Gastroesophageal sphincter (tissue), 4 donors: ENCODE measurements at regions not wholly inside any gene's neighbourhood (a gene's known extent, or its start where the extent isn't known, plus 50 kb on each side); places are given as distances from the start of the nearest gene placed in this dataset.
A peak's percentile ranks its signal among the peaks of the same experiment; 100 is the strongest.

Experiments
- ATAC-seq: fragments of 150-250 bp; one replicate; pipeline ENCODE4 v1.9.1; 2016; ENCODE audit warnings: mild to moderate bottlenecking, moderate library complexity
- H3K27ac ChIP-seq, 4 donors: fragments of 200-600 bp; sonication (generic) in 3 of 4; 1 replicate in 3 of 4; 2 replicates in 1 of 4; pipeline ENCODE4 v1.5.1; 2016 to 2019
- H3K27me3 ChIP-seq: fragments of 200-600 bp; sonication (generic); one replicate; pipeline ENCODE4 v1.5.1; 2019
- H3K36me3 ChIP-seq, 2 donors: fragments of 200-600 bp; sonication (generic); one replicate each; pipeline ENCODE4 v1.5.1; 2019; ENCODE audit warnings: control low read depth in 1 of 2
- H3K4me1 ChIP-seq, 3 donors: fragments of 200-600 bp; sonication (generic); 1 replicate in 2 of 3; 2 replicates in 1 of 3; pipeline ENCODE4 v1.5.1; 2016 to 2019; ENCODE audit warnings: control low read depth in 2 of 3
- H3K4me3 ChIP-seq, 2 donors: fragments of 200-600 bp; sonication (generic); one replicate each; pipeline ENCODE4 v1.5.1; 2019; ENCODE audit warnings: mild to moderate bottlenecking in 1 of 2, moderate library complexity in 1 of 2
- H3K9me3 ChIP-seq, 3 donors: fragments of 200-600 bp; sonication (generic); one replicate each; pipeline ENCODE4 v1.5.1; 2017 to 2019; ENCODE audit warnings: control low read depth in 2 of 3
- EP300 ChIP-seq: sonication (generic); formaldehyde crosslinking; IDR thresholded peaks from one replicate; pipeline ENCODE4 v1.6.1; 2017; ENCODE audit warnings: antibody characterized with exemption, mild to moderate bottlenecking
- POLR2A ChIP-seq, 2 donors: fragments of 450-650 bp; IDR thresholded peaks; one replicate each; pipeline ENCODE4 v1.6.1; 2017; ENCODE audit warnings: antibody characterized with exemption in 2 of 2, mild to moderate bottlenecking in 2 of 2, moderate library complexity in 1 of 2
- POLR2AphosphoS5 ChIP-seq: sonication (generic); formaldehyde crosslinking; IDR thresholded peaks from one replicate; pipeline ENCODE4 v1.6.1; 2017; ENCODE audit warnings: antibody characterized with exemption
- WGBS, 2 donors: methylation state at CpG; one replicate each; pipeline ENCODE4 v1.1.5; 2018; ENCODE audit warnings: low coverage in 1 of 2; 5-methylcytosine and 5-hydroxymethylcytosine counted together
- TF ChIP-seq, protein P1 (sequence below), 4 experiments: fragments of 200-600 bp in 2 of 4; fragments of 450-650 bp in 2 of 4; sonication (generic) in 1 of 4; IDR thresholded peaks; one replicate each; pipeline ENCODE4 v1.5.1; 2017 to 2019; ENCODE audit warnings: antibody characterized with exemption in 4 of 4, mild to moderate bottlenecking in 2 of 4, moderate library complexity in 2 of 4

DNA sequence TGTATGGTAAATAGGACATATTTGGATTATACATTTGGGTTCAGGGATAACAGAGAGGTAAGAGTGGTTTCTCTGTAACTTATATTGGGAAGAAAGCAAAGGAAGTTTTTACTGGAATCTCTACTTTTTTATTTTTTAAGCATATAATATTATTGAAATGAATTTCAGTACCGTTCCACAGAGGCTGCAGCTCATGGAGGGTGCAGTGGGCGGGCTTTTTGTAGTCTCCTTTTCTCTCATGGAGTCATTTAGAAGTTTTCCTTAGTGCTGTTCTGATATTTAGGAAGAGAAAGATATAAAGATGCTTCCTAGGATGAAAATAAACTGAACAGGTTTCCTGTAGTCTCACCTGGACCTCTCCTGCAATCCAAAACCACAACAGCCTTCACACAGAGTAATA, 1153.3 kb upstream of the TMEFF2 start:
- no peak for TF ChIP-seq EP300
- TF ChIP-seq, protein P1, sequence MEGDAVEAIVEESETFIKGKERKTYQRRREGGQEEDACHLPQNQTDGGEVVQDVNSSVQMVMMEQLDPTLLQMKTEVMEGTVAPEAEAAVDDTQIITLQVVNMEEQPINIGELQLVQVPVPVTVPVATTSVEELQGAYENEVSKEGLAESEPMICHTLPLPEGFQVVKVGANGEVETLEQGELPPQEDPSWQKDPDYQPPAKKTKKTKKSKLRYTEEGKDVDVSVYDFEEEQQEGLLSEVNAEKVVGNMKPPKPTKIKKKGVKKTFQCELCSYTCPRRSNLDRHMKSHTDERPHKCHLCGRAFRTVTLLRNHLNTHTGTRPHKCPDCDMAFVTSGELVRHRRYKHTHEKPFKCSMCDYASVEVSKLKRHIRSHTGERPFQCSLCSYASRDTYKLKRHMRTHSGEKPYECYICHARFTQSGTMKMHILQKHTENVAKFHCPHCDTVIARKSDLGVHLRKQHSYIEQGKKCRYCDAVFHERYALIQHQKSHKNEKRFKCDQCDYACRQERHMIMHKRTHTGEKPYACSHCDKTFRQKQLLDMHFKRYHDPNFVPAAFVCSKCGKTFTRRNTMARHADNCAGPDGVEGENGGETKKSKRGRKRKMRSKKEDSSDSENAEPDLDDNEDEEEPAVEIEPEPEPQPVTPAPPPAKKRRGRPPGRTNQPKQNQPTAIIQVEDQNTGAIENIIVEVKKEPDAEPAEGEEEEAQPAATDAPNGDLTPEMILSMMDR (IDR thresholded peaks at IDR 0.05), result no peak
- TF ChIP-seq POLR2AphosphoS5, result no peak
- no peak for TF ChIP-seq POLR2A (IDR thresholded peaks at IDR 0.05)
- ATAC-seq, result no peak
- Histone ChIP-seq H3K4me3 (peak overlapping the region in 1 of 2 donors; percentile 25), H3K27me3 (no peaks in the 10 kb centered on the region), H3K4me1 (no peaks in the 10 kb centered on the region), H3K36me3 (no peaks in the 10 kb centered on the region), H3K27ac (no peak overlapping the region), H3K9me3 (no peaks in the 10 kb centered on the region)
- 80 to 100% methylated on average over 2 of the region's 2 CpGs for WGBS, 2 donors

DNA sequence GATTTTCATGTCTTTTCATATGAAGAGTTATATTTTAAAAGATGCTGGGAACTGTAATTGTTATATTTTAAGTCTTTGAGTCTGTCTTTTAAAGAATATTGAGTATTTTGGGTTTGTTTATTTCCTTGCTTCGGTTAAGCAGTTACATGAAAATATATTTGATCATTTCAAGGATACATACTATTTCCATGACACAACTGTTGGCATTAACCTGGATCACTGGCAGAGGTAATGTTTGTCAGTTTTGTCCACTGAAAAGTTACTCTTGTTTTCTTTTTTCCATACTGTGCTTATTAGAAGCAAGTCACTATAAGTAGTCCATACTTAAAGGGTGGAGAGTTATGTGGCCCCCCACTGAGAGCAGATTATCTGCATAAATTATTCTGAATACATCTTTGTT, 1142.0 kb upstream of the TMEFF2 start:
- Histone ChIP-seq H3K27me3 (no peaks in the 10 kb centered on the region), H3K4me3 (no peak overlapping the region), H3K36me3 (no peaks in the 10 kb centered on the region), H3K9me3 (no peaks in the 10 kb centered on the region), H3K27ac (no peak overlapping the region), H3K4me1 (no peaks in the 10 kb centered on the region)
- ATAC-seq, result no peak
- 55% methylated on average over 1 of the region's 1 CpG; no CpG with 5 or more reads in 1 of the 2 donors for WGBS, 2 donors
- TF ChIP-seq POLR2A (IDR thresholded peaks at IDR 0.05) (no peak), EP300 (no peak)

DNA sequence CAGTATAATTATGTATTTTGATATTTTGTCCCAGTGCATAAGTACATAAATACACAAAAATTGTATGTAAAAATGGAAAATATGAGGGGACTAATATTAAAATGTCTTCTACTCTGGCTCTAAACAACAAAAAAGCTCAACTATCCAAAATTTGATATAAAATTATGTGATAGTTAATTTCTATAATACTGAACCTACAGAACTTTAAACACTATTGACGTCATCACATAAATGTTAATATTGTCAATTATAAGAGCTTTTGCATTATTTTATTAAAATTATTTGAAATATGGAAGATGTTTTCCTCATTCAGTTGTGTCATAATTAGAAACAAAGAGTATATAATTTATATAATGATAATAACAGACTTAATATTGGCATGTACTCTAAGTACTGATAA, 1139.7 kb upstream of the TMEFF2 start:
- Histone ChIP-seq H3K9me3 (no peaks in the 10 kb centered on the region), H3K4me1 (no peaks in the 10 kb centered on the region), H3K4me3 (no peak overlapping the region), H3K27ac (no peak overlapping the region), H3K36me3 (no peaks in the 10 kb centered on the region), H3K27me3 (no peaks in the 10 kb centered on the region)
- TF ChIP-seq POLR2AphosphoS5 (no peak), EP300 (no peak), POLR2A (IDR thresholded peaks at IDR 0.05) (no peak)
- TF ChIP-seq, protein P1 (IDR thresholded peaks at IDR 0.05), result no peak
- no peak for ATAC-seq
- WGBS, 2 donors, result 86 to 100% methylated on average over 1 of the region's 1 CpG

DNA sequence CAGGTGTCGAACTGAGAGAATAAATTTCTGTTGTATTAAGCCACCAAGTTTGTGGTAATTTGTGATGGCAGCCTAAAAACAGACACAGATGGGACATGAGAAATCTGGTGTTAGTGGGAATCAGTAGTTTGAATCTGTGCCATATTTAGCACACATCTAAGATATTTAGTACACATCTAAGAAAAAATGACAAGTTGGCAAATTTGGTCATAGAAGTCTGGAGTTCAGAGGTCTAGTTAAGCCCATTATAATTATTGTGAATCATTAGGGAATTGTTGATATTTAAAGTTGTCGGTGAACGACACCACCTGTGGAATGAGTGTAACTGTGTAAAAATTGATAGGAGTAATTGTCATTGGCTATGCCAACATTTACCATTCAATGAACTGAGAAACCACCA, 1138.8 kb upstream of the TMEFF2 start:
- Histone ChIP-seq H3K27me3 (no peaks in the 10 kb centered on the region), H3K4me1 (no peaks in the 10 kb centered on the region), H3K36me3 (no peaks in the 10 kb centered on the region), H3K9me3 (no peaks in the 10 kb centered on the region), H3K27ac (no peak overlapping the region), H3K4me3 (no peak overlapping the region)
- no peak for ATAC-seq
- WGBS, 2 donors, result 80 to 93% methylated on average over 2 to 3 of the region's 3 CpGs
- TF ChIP-seq POLR2A (IDR thresholded peaks at IDR 0.05) (no peak), EP300 (no peak)

DNA sequence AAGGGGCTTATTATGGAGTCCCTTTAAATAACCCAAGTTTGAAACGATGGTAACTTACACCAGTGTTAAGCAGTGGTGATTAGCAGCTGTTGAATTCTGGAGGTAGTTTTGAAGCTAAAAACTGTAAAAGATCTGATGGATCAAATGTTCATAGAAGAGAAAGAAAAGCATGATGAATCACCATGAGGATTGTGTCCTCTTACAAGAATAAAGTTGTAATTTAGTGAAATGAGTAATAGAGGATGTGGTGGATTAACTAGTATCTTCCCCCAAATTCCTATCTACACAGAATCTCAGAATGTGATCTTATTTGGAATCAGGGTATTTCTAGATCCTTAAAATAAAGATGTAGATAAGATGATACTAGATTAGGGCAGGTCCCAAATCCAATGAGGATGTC, 1138.2 kb upstream of the TMEFF2 start:
- TF ChIP-seq EP300, result no peak
- TF ChIP-seq POLR2A (IDR thresholded peaks at IDR 0.05), result no peak
- TF ChIP-seq, protein P1 (IDR thresholded peaks at IDR 0.05), result no peak
- no peak for TF ChIP-seq POLR2AphosphoS5
- no peaks in the 10 kb centered on the region for H3K36me3 ChIP-seq
- ATAC-seq, result no peak
- 46 to 47% methylated on average over 1 of the region's 1 CpG for WGBS, 2 donors
- no peaks in the 10 kb centered on the region for H3K27me3 ChIP-seq
- H3K27ac ChIP-seq, result no peak overlapping the region
- H3K9me3 ChIP-seq, result no peaks in the 10 kb centered on the region
- H3K4me1 ChIP-seq, result no peaks in the 10 kb centered on the region
- H3K4me3 ChIP-seq, result no peak overlapping the region

DNA sequence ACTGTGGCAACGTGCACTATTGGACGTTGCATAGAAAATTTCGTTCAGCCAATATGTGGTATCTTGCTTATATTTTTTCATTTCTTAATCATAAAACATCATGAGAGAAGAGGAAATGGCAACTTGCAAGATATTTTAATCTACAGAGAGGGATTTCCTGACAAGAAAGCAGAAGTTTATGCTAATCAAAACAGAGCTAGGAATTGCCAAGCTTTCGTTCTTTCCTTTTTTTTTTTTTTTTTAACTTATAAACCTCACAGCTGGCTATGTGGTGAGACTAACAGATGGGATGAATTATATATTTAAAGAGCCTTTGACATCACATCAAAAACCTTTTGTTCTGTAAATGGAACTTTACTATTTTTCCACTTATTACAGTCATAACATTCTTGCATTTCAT, 1136.9 kb upstream of the TMEFF2 start:
- 18 to 26% methylated on average over 4 of the region's 4 CpGs for WGBS, 2 donors
- H3K4me3 ChIP-seq, result no peak overlapping the region
- no peaks in the 10 kb centered on the region for H3K36me3 ChIP-seq
- no peak for ATAC-seq
- TF ChIP-seq, protein P1 (IDR thresholded peaks at IDR 0.05), result no peak
- no peak for TF ChIP-seq POLR2AphosphoS5
- no peak for TF ChIP-seq POLR2A (IDR thresholded peaks at IDR 0.05)
- TF ChIP-seq EP300, result no peak
- no peaks in the 10 kb centered on the region for H3K4me1 ChIP-seq
- no peak overlapping the region for H3K27ac ChIP-seq
- H3K9me3 ChIP-seq, result no peaks in the 10 kb centered on the region
- no peaks in the 10 kb centered on the region for H3K27me3 ChIP-seq
